ENCODE measurements at regions not wholly inside any gene's neighbourhood (a gene's known extent, or its start where the extent isn't known, plus 50 kb on each side); places are given as distances from the start of the nearest gene placed in this dataset.
"Not testable (repeated sequence)": the region's sequence is repeated elsewhere in the genome, so short reads cannot be mapped to it uniquely, and the experiment has no call there.

DNA sequence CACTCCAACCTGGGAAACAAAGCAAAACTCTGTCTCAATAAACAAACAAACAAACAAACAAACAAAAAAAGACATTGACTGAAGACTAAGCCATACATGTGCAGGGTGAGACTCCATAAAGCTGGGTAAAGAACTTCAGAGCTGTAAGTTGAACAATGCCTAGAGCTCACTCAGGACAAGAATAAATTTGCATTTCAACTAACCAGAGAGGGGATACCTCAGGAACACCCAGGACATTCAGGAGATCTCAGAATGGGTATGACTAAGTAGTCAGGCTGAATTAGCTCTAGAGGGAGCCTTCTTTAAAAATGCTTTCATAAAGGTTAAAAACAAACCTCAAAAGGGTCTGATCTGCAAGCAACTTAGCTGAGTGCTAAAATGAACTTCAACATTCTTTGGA, 267.7 kb upstream of the DIO3 start:
- Mint-ChIP-seq H3K4me1 (ENCODE audit: low read depth) (no peaks in the 10 kb centered on the region), H3K27me3 (ENCODE audit: insufficient read depth) (peaks cover 6% of the 10 kb centered on the region), H3K9me3 (peaks cover 6% of the 10 kb centered on the region), H3K4me3 (no peak overlapping the region), H3K36me3 (ENCODE audit: low read depth) (no peaks in the 10 kb centered on the region), H3K27ac (no peak overlapping the region)
- intact Hi-C loops (cut with micrococcal nuclease), result no loop called here
- no peak for DNase-seq (ENCODE audit: low spot score)

DNA sequence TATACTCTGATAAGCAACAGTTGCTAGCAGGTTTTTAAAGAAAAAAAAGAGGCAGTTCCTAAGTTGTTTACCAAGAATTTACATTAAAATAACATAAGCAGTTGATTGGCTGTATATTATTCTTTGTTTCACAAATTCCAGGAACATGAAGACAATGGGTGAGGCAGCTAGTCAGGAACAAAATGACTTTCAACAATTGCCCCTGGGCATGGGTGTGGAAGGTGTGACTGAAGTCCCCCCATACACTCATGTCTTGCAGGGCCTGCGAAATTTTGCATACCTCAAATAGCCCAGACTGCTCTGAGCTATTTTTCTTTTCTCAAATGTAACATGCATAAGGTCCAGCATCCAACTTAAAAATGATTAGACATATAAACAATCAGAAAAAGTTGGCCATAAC, 267.2 kb upstream of the DIO3 start:
- intact Hi-C loops (cut with micrococcal nuclease), result no loop called here
- peaks cover 6% of the 10 kb centered on the region for H3K27me3 Mint-ChIP-seq (ENCODE audit: insufficient read depth)
- H3K9me3 Mint-ChIP-seq, result peaks cover 6% of the 10 kb centered on the region
- H3K4me1 Mint-ChIP-seq (ENCODE audit: low read depth), result no peaks in the 10 kb centered on the region
- H3K27ac Mint-ChIP-seq, result no peak overlapping the region
- H3K4me3 Mint-ChIP-seq, result no peak overlapping the region
- DNase-seq (ENCODE audit: low spot score), result no peak
- no peaks in the 10 kb centered on the region for H3K36me3 Mint-ChIP-seq (ENCODE audit: low read depth)

DNA sequence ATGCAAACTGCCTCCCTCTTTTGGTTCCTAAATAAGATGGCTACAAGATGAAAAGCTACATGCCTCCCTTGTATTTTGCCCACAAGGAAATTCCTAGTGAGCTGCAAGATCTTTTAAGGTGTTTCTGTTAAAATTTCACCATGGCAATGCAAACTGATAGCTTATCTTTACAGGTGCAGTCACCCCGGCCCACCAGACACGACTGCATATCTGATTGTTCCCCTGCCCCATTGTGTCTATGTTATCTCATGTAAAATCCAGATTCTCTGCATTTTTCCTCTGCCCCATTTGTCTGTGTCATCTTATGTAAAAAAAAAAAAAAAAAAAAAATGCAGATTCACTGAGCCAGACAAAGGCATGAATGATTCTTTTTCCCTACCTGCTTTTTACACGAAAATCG, 261.5 kb upstream of the DIO3 start:
- DNase-seq (ENCODE audit: low spot score); H3K36me3 Mint-ChIP-seq (ENCODE audit: low read depth); intact Hi-C loops (cut with micrococcal nuclease); H3K9me3 Mint-ChIP-seq; H3K27ac Mint-ChIP-seq; H3K4me1 Mint-ChIP-seq (ENCODE audit: low read depth); H3K4me3 Mint-ChIP-seq: not testable (repeated sequence)
- H3K27me3 Mint-ChIP-seq (ENCODE audit: insufficient read depth), result peaks cover 25% of the 10 kb centered on the region

DNA sequence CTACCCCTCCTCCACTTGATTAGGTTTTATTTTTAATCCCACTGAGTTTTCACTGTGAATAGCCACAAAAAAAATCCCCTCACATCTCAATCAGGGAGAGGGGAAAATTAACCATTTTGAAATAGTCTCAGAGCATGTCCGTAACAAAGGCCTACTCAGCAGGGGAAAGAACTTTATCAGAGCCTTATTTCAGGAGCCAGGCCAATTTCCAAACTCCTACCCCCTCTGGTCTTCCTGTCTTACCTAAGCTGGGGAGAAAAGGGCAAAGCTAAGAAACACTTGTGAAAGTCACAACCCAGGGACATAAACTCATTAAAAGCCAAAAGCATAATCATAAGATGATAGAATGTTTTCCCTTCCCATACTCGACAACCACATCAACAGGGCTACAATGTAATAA, 260.3 kb upstream of the DIO3 start:
- Mint-ChIP-seq H3K4me1 (ENCODE audit: low read depth) (no peaks in the 10 kb centered on the region), H3K27ac (no peak overlapping the region), H3K27me3 (ENCODE audit: insufficient read depth) (peaks cover 25% of the 10 kb centered on the region), H3K36me3 (ENCODE audit: low read depth) (no peaks in the 10 kb centered on the region), H3K9me3 (peaks cover 6% of the 10 kb centered on the region), H3K4me3 (no peak overlapping the region)
- intact Hi-C loops (cut with micrococcal nuclease), result no loop called here
- no peak for DNase-seq (ENCODE audit: low spot score)

DNA sequence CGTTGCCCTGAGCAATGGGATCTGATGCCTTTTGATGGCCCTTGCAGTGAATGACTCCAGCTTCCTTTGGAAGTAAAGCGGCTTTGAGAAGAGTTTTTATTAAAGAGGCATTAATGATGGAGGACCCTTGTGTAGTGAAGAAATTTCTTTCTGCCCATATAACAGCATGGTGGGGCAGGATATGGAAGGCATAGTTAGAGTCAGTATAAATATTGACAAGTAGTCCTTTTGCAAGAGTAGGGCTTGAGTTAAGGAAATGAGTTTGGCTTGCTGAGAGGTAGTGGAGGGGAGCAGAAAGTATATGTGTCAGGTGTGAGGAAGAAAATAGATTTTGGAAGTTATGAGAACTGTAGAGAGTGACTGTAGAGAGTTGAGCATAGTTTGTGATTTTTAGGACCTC, 254.1 kb upstream of the DIO3 start:
- H3K4me3 Mint-ChIP-seq; H3K27ac Mint-ChIP-seq; H3K9me3 Mint-ChIP-seq; DNase-seq (ENCODE audit: low spot score); intact Hi-C loops (cut with micrococcal nuclease); H3K4me1 Mint-ChIP-seq (ENCODE audit: low read depth); H3K36me3 Mint-ChIP-seq (ENCODE audit: low read depth): not testable (repeated sequence)
- peaks cover 17% of the 10 kb centered on the region for H3K27me3 Mint-ChIP-seq (ENCODE audit: insufficient read depth)

DNA sequence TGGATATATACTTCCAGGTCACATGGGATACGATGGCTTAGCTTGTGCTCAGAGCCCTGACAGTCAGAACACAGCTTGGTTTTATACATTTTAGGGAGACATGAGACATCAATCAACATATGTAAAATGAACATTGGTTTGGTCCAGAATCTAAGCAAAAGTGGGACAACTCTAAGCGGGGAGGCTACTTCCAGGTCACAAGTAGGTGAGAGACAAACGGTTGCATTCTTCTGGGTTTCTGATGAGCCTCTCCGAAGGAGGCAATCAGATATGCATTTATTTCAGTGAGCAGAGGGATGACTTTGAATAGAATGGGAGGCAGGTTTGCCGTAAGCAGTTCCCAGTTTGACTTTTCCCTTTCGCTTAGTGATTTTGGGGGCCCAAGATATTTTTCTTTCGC, 250.1 kb upstream of the DIO3 start:
- H3K27me3 Mint-ChIP-seq (ENCODE audit: insufficient read depth); H3K27ac Mint-ChIP-seq; H3K9me3 Mint-ChIP-seq; H3K4me3 Mint-ChIP-seq; H3K36me3 Mint-ChIP-seq (ENCODE audit: low read depth); H3K4me1 Mint-ChIP-seq (ENCODE audit: low read depth); intact Hi-C loops (cut with micrococcal nuclease); DNase-seq (ENCODE audit: low spot score): not testable (repeated sequence)

DNA sequence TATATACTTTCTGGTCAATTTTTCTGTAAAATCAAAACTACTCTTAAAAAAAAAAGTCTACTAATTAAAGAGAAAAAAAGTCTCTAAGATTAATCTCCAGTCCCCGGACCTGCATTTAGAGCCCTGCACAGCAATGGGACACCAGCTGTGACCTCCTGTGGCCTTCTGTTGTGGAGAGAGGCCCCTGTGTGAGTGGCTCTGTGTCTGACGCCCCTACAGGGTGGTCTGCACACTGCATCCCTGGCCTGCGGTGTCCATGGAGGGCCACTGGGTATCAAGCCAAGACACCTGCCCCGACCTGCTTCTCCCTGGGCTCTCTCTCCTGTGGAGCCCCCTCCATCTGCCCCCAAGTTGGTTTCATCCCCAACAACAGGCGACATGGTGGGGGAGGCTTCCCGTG, 248.0 kb upstream of the DIO3 start:
- Mint-ChIP-seq H3K4me1 (ENCODE audit: low read depth) (no peaks in the 10 kb centered on the region), H3K4me3 (no peak overlapping the region), H3K36me3 (ENCODE audit: low read depth) (no peaks in the 10 kb centered on the region), H3K9me3 (peaks cover 8% of the 10 kb centered on the region), H3K27ac (no peak overlapping the region), H3K27me3 (ENCODE audit: insufficient read depth) (peaks cover 7% of the 10 kb centered on the region)
- intact Hi-C loops (cut with micrococcal nuclease), result no loop called here
- no peak for DNase-seq (ENCODE audit: low spot score)

DNA sequence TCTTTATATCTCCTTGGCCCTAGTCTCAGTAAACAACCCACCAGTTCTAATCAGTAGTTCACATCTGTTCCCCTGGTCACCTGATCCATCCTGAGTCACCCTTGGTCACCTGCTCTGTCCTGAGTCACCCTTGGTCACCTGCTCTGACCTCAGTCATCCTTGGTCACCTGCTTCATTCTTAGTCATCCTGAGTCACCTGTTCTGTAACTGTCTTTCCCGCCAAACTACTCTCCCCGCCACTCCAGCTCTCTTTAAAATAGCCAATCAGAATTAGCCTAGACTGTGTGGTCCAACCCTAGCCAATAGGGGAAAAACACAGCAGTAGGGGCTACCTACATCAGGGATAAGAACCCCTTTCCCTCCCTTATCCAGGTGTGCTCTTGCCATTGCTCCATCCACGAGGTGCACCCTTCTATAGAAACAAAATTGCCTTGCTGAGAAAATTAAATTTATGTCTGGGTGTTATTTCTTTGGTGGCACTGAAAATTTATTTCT, 245.4 kb upstream of the DIO3 start:
- H3K27ac Mint-ChIP-seq, result no peak overlapping the region
- H3K9me3 Mint-ChIP-seq, result peaks cover 8% of the 10 kb centered on the region
- H3K36me3 Mint-ChIP-seq (ENCODE audit: low read depth), result no peaks in the 10 kb centered on the region
- H3K27me3 Mint-ChIP-seq (ENCODE audit: insufficient read depth), result peaks cover 4% of the 10 kb centered on the region
- no peaks in the 10 kb centered on the region for H3K4me1 Mint-ChIP-seq (ENCODE audit: low read depth)
- intact Hi-C loops (cut with micrococcal nuclease), result no loop called here
- no peak for DNase-seq (ENCODE audit: low spot score)
- no peak overlapping the region for H3K4me3 Mint-ChIP-seq

DNA sequence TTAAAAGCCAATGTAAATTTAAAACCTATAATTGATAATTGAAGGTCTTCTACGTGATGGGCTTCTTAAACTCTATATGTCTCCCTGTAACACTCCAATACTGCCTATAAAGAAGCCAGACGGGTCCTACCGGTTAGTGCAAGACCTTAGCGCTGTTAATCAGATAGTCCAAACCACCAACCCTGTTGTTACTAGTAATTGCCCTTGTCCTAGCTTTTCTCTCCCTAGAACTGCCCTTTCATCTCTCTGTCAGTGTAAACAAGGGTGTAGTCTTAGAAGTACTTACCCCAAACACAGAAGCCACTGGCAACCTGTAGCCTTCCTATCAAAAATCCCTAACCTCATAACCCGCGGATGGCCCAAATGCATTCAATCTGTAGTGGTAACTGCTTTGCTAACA, 243.0 kb upstream of the DIO3 start:
- Mint-ChIP-seq H3K4me3 (no peak overlapping the region), H3K4me1 (ENCODE audit: low read depth) (no peaks in the 10 kb centered on the region), H3K27me3 (ENCODE audit: insufficient read depth) (peaks cover 2% of the 10 kb centered on the region), H3K27ac (no peak overlapping the region), H3K9me3 (peaks cover 10% of the 10 kb centered on the region), H3K36me3 (ENCODE audit: low read depth) (no peaks in the 10 kb centered on the region)
- no peak for DNase-seq (ENCODE audit: low spot score)
- intact Hi-C loops (cut with micrococcal nuclease), result no loop called here

DNA sequence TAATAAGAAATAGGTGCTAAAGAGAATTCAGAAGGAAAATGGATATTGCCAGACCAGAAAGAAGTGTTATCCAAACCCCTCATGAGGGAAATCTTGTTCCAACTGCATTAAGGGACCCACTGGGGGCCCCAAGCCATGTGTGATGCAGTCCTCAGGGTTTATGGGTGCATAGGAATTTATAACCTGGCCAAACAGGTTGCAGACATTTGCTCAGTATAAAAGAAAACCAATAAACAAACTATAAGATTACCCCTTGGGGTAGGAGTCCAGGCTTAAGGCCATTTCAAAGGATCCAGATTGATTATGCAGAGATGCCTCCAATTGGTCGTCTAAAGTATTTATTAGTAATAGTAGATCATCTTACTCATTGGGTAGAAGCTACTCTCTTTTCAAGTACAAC, 240.9 kb upstream of the DIO3 start:
- intact Hi-C loops (cut with micrococcal nuclease), result no loop called here
- H3K4me3 Mint-ChIP-seq, result no peak overlapping the region
- H3K4me1 Mint-ChIP-seq (ENCODE audit: low read depth), result no peaks in the 10 kb centered on the region

DNA sequence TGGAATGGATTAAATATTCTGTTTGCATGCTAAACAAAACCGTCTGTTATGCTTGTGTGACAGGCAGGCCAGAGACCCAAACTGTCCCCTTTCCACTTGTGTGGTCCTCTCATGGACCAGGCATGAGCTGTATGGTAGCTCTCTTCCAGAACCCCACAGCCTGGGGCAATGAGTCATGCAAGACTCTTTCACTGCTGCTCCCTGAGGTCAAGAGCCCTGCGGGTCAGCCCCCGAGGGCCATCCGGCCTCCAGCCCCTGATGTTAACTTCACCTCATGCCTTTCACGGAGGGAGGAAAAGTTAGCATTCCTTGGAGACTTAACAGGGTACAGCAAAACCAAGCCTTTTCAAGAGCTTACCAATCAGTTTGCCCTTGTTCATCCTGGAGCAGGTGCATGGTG, 239.1 kb upstream of the DIO3 start:
- H3K4me1 Mint-ChIP-seq (ENCODE audit: low read depth), result no peaks in the 10 kb centered on the region

More for the DNA sequence above, 240.9 kb upstream of the DIO3 start:
- H3K9me3 Mint-ChIP-seq, result peaks cover 19% of the 10 kb centered on the region
- peaks cover 2% of the 10 kb centered on the region for H3K27me3 Mint-ChIP-seq (ENCODE audit: insufficient read depth)
- no peak for DNase-seq (ENCODE audit: low spot score)
- no peaks in the 10 kb centered on the region for H3K36me3 Mint-ChIP-seq (ENCODE audit: low read depth)
- no peak overlapping the region for H3K27ac Mint-ChIP-seq

DNA sequence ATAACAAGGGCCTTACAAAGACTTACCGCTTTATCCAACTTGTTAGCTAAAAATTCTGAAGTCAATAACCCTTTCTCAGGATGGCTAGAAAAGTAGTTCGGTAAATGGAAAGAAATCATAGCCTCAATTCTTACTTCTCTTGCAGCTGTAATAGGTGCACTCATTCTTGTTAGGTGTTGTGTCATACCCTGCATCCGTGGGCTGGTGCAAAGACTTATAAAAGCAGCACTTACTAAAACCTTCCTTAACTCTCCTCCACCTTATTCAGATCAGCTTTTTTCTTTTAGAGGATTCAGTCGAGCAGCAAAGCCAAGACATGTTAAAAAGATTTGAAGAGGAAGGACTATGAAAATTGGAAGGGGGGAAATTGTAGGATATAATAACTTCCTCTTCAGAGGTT, 238.2 kb upstream of the DIO3 start:
- H3K9me3 Mint-ChIP-seq, result peaks cover 12% of the 10 kb centered on the region
- H3K4me3 Mint-ChIP-seq, result no peak overlapping the region
- no peaks in the 10 kb centered on the region for H3K27me3 Mint-ChIP-seq (ENCODE audit: insufficient read depth)
- no peak for DNase-seq (ENCODE audit: low spot score)
- H3K36me3 Mint-ChIP-seq (ENCODE audit: low read depth), result no peaks in the 10 kb centered on the region
- intact Hi-C loops (cut with micrococcal nuclease), result no loop called here
- H3K27ac Mint-ChIP-seq, result no peak overlapping the region
- H3K4me1 Mint-ChIP-seq (ENCODE audit: low read depth), result no peaks in the 10 kb centered on the region

More for the DNA sequence above, 239.1 kb upstream of the DIO3 start:
- Mint-ChIP-seq H3K4me3 (no peak overlapping the region), H3K36me3 (ENCODE audit: low read depth) (no peaks in the 10 kb centered on the region), H3K27ac (no peak overlapping the region), H3K27me3 (ENCODE audit: insufficient read depth) (peaks cover under 1% of the 10 kb centered on the region), H3K9me3 (peaks cover 12% of the 10 kb centered on the region)
- intact Hi-C loops (cut with micrococcal nuclease), result no loop called here
- no peak for DNase-seq (ENCODE audit: low spot score)

DNA sequence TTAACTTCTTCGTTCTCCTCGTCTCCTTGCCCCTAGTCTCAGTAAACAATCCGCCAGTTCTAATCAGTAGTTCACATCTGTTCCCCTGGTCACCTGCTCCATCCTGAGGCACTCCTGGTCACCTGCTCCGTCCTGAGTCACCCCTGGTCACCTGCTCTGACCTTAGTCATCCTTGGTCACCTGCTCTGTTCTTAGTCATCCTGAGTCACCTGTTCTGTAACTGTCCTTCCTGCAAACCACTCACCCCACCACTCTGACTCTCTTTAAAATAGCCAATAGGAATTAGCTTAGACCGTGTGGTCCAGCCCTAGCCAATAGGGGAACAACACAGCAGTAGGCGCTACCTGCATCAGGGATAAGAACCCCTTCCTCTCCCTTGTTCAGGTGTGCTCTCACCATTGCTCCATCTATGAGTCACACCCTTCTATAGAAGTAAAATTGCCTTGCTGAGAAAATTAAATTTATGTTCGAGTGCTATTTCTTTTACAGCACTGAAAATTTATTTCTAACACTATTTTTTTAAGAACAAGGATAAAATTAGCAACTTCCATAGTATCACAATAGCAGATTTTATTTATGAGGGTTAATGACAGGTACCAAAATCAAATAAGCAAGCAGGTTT, 237.6 kb upstream of the DIO3 start:
- intact Hi-C loops (cut with micrococcal nuclease); H3K36me3 Mint-ChIP-seq (ENCODE audit: low read depth); H3K4me1 Mint-ChIP-seq (ENCODE audit: low read depth); H3K4me3 Mint-ChIP-seq; H3K27me3 Mint-ChIP-seq (ENCODE audit: insufficient read depth); H3K27ac Mint-ChIP-seq; DNase-seq (ENCODE audit: low spot score): not testable (repeated sequence)
- H3K9me3 Mint-ChIP-seq, result peaks cover 12% of the 10 kb centered on the region

DNA sequence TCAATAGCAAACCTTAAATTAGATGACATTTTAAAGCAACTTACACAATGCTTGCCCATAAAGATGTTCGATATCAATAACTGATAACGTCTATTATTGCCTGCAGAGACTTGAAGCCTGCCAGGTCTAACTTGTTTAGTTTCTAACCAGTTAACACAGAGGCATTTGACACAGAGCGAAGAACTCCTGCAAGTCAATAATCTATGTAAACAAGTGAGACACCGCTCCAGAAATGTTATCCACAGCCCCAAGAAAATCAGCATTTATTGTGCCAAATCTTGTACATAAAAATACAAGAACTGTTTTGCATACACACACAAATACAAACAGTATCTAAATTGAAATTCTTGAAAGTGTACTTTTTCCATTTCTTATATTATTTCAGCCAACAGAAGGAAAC, 236.0 kb upstream of the DIO3 start:
- intact Hi-C loops (cut with micrococcal nuclease), result no loop called here
- Mint-ChIP-seq H3K27ac (no peak overlapping the region), H3K4me3 (no peak overlapping the region), H3K36me3 (ENCODE audit: low read depth) (no peaks in the 10 kb centered on the region), H3K9me3 (peaks cover 12% of the 10 kb centered on the region), H3K4me1 (ENCODE audit: low read depth) (no peaks in the 10 kb centered on the region), H3K27me3 (ENCODE audit: insufficient read depth) (peaks cover 2% of the 10 kb centered on the region)
- no peak for DNase-seq (ENCODE audit: low spot score)

Data from activated T-helper 1 cell treated with anti-CD3 and anti-CD28 coated beads, Interleukin-12 subunit alpha, Interleukin-12 subunit beta, Interleukin-2, Interleukin-4 antibody, amounts not matched to agents 30 ng/mL and 10 ng/mL and 1 ng/mL, durations not matched to agents 14 hours and 24 hours and 36 hours (primary cell).